PC-9 (cell line): ENCODE measurements at regions not wholly inside any gene's neighbourhood (a gene's known extent, or its start where the extent isn't known, plus 50 kb on each side); places are given as distances from the start of the nearest gene placed in this dataset.

ENCODE experiments used
- CTCF ChIP-seq: fragments of 200-600 bp; sonication (generic); conservative IDR thresholded peaks from 2 replicates; pipeline ENCODE4 v1.6.1; 2017; ENCODE audit warnings: mixed run types, antibody characterized with exemption, mild to moderate bottlenecking, moderate library complexity
- EZH2 ChIP-seq: fragments of 200-600 bp; sonication (generic); IDR thresholded peaks from 2 replicates; pipeline ENCODE4 v1.8.0; 2017; ENCODE audit warnings: antibody characterized with exemption, low read depth

- no peak for TF ChIP-seq CTCF
- TF ChIP-seq EZH2 = no peak
Measured at GRCh38 chr1:234666761-234667160, 56.8 kb upstream of the IRF2BP2 start.
